HepG2 (cell line): ENCODE measurements at regions not wholly inside any gene's neighbourhood (a gene's known extent, or its start where the extent isn't known, plus 50 kb on each side); places are given as distances from the start of the nearest gene placed in this dataset.

Source experiments
- MED1 ChIP-seq: sonication (generic); formaldehyde crosslinking; IDR thresholded peaks from 2 replicates; pipeline ENCODE4 v1.4.0; 2020; ENCODE audit warnings: missing genetic modification reagents
- POLR2A ChIP-seq, 2 experiments: IDR thresholded peaks; 2 replicates each; pipeline ENCODE4 v1.6.1; 2011; ENCODE audit warnings: low read depth in 2 of 2, low read length in 2 of 2, mild to moderate bottlenecking in 1 of 2, moderate library complexity in 1 of 2; ENCODE audit not compliant: insufficient read depth in 1 of 2
- ZNF839 ChIP-seq: sonication (generic); formaldehyde crosslinking; IDR thresholded peaks from 2 replicates; pipeline ENCODE4 v1.4.0; 2020; ENCODE audit warnings: missing genetic modification reagents, mild to moderate bottlenecking, borderline replicate concordance
- TF ChIP-seq, protein P1 (sequence below): sonication (generic); formaldehyde crosslinking; IDR thresholded peaks from 2 replicates; pipeline ENCODE4 v1.4.0; 2020; ENCODE audit warnings: missing genetic modification reagents

DNA sequence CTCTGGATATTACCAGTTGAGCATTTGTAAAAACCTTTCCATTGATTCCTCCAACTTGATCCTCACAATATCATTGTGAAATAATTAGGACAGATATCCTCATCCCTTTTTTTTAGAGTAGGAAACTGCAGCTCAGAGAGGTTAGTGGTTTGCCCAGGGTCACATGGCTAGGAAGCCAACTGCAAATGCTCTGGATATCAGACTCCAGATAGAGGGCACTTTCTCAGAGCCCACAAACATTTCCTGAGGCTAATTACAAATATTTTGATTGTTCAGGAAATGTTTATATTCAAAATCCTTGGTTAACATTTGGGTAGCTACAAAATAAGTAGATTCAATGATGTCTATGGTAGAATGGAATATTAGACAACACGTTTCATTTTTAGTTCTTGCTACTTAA, 154.8 kb upstream of the DPYD start:
- TF ChIP-seq ZNF839 (CRISPR knock-in tag), result no peak
- no peak for TF ChIP-seq MED1 (CRISPR knock-in tag)
- TF ChIP-seq, protein P1, sequence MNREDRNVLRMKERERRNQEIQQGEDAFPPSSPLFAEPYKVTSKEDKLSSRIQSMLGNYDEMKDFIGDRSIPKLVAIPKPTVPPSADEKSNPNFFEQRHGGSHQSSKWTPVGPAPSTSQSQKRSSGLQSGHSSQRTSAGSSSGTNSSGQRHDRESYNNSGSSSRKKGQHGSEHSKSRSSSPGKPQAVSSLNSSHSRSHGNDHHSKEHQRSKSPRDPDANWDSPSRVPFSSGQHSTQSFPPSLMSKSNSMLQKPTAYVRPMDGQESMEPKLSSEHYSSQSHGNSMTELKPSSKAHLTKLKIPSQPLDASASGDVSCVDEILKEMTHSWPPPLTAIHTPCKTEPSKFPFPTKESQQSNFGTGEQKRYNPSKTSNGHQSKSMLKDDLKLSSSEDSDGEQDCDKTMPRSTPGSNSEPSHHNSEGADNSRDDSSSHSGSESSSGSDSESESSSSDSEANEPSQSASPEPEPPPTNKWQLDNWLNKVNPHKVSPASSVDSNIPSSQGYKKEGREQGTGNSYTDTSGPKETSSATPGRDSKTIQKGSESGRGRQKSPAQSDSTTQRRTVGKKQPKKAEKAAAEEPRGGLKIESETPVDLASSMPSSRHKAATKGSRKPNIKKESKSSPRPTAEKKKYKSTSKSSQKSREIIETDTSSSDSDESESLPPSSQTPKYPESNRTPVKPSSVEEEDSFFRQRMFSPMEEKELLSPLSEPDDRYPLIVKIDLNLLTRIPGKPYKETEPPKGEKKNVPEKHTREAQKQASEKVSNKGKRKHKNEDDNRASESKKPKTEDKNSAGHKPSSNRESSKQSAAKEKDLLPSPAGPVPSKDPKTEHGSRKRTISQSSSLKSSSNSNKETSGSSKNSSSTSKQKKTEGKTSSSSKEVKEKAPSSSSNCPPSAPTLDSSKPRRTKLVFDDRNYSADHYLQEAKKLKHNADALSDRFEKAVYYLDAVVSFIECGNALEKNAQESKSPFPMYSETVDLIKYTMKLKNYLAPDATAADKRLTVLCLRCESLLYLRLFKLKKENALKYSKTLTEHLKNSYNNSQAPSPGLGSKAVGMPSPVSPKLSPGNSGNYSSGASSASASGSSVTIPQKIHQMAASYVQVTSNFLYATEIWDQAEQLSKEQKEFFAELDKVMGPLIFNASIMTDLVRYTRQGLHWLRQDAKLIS, result no peak
- TF ChIP-seq POLR2A (IDR thresholded peaks at IDR 0.05; ENCODE audit: insufficient read depth in 1 of 2, low read depth in 2 of 2, low read length in 2 of 2), result no peak
